Left ventricle myocardium inferior (tissue), 1 donor: ENCODE measurements at regions not wholly inside any gene's neighbourhood (a gene's known extent, or its start where the extent isn't known, plus 50 kb on each side); places are given as distances from the start of the nearest gene placed in this dataset.

ENCODE experiments used
- DNase-seq: peaks from one replicate; pipeline ENCODE4 v3.0.0-alpha.2; 2020
- H3K27ac ChIP-seq: fragments of 200-600 bp; replicated peaks from 2 replicates; pipeline ENCODE4 v1.8.0; 2021
- H3K27me3 ChIP-seq: fragments of 200-600 bp; 2 replicates; pipeline ENCODE4 v1.8.0; 2021; ENCODE audit warnings: low read depth
- H3K36me3 ChIP-seq: fragments of 200-600 bp; 2 replicates; pipeline ENCODE4 v1.8.0; 2021
- H3K4me1 ChIP-seq: fragments of 200-600 bp; 2 replicates; pipeline ENCODE4 v1.8.0; 2021
- H3K4me3 ChIP-seq: fragments of 200-600 bp; 2 replicates; pipeline ENCODE4 v1.8.0; 2021; ENCODE audit warnings: mild to moderate bottlenecking, moderate library complexity
- H3K9me3 ChIP-seq: fragments of 200-600 bp; replicated peaks from 2 replicates; pipeline ENCODE4 v1.8.0; 2021
- intact Hi-C: fragments of 100-400 bp; cut with micrococcal nuclease; formaldehyde crosslinking; loops from one replicate; pipeline ENCODE4 v1.11.0; 2022
- TF ChIP-seq, protein P1 (sequence below): fragments of 200-600 bp; IDR thresholded peaks from 2 replicates; pipeline ENCODE4 v1.8.0; 2021; ENCODE audit warnings: antibody characterized with exemption, mild to moderate bottlenecking, borderline replicate concordance
- donor health status: DM: no; HTN: yes; CAD: no; lungs with severe emphysema.

DNA sequence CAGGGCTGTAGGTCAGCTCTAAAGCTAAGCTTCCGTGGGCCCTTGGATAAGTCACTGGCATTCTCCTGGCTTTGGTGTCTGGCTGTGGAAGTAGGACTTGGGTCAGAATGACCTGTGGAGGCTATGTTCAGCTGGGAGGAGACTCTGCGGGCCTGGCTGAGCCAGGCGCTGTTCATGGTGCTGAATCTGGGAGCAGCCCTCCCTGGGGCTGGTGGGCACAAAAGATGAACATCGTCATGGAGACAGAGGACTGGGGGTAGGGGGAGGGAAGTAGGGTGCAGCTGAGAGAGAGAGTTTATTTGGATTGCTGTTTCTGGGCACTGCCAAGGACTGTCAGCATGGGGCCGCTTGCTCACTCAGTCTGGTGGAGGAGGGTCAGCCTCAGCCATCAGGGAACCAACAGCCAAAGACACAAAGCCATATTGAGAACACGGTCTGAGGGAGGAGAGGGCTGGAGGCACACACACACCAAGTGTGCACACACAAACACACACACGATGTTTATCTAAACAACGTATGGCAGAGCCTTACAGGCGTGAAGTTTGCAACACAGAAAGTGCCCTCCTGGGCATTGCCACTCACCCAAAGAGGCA lies 120.7 kb upstream of the LINGO1 start:
- H3K27me3 ChIP-seq = peaks cover 34% of the 10 kb centered on the region
- H3K9me3 ChIP-seq = no peaks in the 10 kb centered on the region
- H3K27ac ChIP-seq = no peak overlapping the region
- no peaks in the 10 kb centered on the region for H3K36me3 ChIP-seq
- H3K4me3 ChIP-seq = no peak overlapping the region
- TF ChIP-seq, protein P1, sequence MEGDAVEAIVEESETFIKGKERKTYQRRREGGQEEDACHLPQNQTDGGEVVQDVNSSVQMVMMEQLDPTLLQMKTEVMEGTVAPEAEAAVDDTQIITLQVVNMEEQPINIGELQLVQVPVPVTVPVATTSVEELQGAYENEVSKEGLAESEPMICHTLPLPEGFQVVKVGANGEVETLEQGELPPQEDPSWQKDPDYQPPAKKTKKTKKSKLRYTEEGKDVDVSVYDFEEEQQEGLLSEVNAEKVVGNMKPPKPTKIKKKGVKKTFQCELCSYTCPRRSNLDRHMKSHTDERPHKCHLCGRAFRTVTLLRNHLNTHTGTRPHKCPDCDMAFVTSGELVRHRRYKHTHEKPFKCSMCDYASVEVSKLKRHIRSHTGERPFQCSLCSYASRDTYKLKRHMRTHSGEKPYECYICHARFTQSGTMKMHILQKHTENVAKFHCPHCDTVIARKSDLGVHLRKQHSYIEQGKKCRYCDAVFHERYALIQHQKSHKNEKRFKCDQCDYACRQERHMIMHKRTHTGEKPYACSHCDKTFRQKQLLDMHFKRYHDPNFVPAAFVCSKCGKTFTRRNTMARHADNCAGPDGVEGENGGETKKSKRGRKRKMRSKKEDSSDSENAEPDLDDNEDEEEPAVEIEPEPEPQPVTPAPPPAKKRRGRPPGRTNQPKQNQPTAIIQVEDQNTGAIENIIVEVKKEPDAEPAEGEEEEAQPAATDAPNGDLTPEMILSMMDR = no peak
- intact Hi-C loops = no loop called here
- H3K4me1 ChIP-seq = no peaks in the 10 kb centered on the region
- no peak for DNase-seq

DNA sequence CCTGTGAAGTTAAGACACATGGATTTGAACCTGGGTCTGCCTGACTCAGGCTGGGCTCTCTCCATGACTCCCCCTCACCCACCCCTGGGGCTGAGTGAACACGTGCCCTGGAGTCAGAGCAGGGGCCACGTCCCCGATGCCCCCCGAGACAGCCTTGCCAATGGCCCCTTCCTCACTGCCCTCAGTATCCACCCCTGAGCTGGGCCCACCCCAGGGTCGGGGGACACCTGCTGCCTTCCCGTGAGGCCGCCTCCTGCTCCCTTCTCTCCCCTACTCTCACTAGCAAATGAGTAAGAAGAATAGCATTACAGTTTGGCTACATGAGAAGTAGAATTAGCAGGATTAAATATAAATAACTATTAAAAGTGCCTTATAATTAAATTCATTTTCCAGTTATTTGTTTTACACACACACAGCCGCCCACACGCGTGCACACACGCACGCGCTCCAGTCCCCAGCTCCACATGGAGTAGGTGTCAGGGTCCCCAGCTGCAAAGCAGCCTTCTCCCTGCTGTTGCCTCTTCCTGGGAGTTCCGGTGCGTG lies 117.4 kb upstream of the LINGO1 start:
- H3K4me1 ChIP-seq = no peaks in the 10 kb centered on the region
- no peak overlapping the region for H3K27ac ChIP-seq
- DNase-seq = no peak
- H3K9me3 ChIP-seq = no peaks in the 10 kb centered on the region
- intact Hi-C loops = no loop called here
- TF ChIP-seq, protein P1 = no peak
- peaks cover 27% of the 10 kb centered on the region for H3K27me3 ChIP-seq
- H3K4me3 ChIP-seq = no peak overlapping the region
- no peaks in the 10 kb centered on the region for H3K36me3 ChIP-seq

DNA sequence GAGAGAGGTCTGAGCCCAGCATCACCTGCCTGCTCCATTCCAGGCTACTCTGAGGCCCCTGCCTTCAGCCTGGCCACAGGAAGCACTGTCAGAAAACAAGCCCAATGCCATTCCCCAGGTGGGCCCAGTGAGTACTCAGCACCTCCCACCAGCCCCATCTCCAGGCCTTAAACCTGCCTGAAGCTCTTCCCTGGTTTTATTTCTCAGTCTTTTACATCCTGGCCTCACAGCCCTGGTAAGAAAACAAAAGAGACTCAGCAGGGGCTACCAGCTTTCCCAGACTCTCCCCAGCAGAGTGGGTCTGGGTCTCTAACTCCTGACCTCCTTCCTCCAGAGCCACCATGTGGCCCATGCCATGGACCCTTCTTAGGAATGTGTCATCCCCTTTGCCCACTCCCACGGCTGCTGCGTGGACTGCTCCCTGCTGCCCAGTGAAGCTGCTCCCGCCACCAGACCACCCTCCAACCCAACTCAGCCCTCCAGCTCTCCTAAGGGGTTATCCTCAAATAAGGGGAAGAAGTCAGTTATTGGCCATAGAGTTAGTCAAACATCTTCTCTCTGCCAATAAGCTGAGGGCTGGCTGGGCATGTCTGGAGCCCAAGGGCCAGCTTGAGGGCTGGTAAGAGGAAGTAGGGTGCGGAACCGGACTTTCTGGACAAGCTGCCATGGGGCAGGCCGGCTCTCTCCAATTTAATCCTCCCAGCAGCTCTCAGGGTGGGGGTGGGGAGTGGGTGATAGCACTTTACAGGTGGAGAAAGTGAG lies 116.7 kb upstream of the LINGO1 start:
- no peak for DNase-seq
- intact Hi-C loops = no loop called here
- TF ChIP-seq, protein P1 = no peak

DNA sequence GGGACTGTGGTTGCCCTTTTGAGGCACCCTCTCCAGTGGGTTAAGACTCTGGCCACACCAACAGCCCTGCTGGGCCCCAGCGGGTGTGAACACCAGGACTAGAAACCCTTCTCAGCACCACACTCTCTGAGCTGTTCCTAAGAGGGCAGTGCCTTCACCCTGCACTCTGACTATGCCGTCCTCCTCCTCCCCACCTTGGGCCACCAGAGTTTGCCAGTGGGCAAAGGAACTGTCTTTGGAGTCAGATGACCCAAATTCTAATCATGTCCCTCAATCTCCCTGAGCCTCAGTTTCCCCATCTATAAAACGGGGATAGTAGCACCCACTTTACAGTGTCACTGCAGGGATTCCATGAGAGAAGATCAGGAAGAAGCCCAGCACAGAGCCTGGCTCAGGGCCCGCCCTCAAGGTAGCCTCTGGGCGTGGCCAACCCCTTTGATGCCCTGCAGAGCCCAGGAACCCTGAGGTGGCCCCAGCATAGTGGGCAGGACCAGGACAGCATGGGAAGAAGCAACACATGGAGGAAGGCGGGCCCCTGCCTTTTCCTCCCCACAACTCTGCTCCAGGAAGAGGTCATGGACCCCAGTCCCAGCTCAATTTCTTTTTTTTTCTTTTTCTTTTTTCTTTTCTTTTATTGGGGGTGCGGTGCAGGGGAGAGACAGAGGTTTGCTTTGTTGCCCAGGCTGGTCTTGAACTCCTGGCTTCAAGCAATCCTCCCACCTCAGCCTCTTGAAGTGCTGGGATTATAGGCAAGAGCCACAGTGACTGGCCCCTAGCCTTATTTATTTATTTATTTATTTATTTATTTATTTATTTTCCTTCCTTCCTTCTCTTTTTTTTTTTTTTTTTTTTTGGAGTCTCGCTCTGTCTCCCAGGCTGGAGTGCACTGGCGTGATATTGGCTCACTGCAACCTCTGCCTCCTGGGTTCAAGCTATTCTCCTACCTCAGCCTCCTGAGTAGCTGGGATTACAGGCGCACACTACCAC lies 115.7 kb upstream of the LINGO1 start:
- Histone ChIP-seq H3K9me3 (no peaks in the 10 kb centered on the region), H3K4me3 (no peak overlapping the region), H3K36me3 (no peaks in the 10 kb centered on the region), H3K27ac (no peak overlapping the region), H3K27me3 (peaks cover 39% of the 10 kb centered on the region), H3K4me1 (no peaks in the 10 kb centered on the region)
- TF ChIP-seq, protein P1 = no peak
- DNase-seq = no peak
- intact Hi-C loops = no loop called here

More for the DNA sequence above, 116.7 kb upstream of the LINGO1 start:
- H3K4me1 ChIP-seq = no peaks in the 10 kb centered on the region
- H3K27me3 ChIP-seq = peaks cover 33% of the 10 kb centered on the region
- H3K4me3 ChIP-seq = no peak overlapping the region
- no peak overlapping the region for H3K27ac ChIP-seq
- no peaks in the 10 kb centered on the region for H3K9me3 ChIP-seq
- no peaks in the 10 kb centered on the region for H3K36me3 ChIP-seq
